NT2/D1 (cell line): ENCODE measurements at regions not wholly inside any gene's neighbourhood (a gene's known extent, or its start where the extent isn't known, plus 50 kb on each side); places are given as distances from the start of the nearest gene placed in this dataset.

Source experiments
- DNase-seq: peaks from one replicate; pipeline ENCODE4 v3.0.0-alpha.2; 2011; ENCODE audit warnings: low read depth, low spot score
- H3K27me3 ChIP-seq: 2 replicates; pipeline ENCODE4 v1.6.0; 2011; ENCODE audit warnings: mild to moderate bottlenecking; ENCODE audit not compliant: insufficient read length, insufficient read depth
- H3K36me3 ChIP-seq: 2 replicates; pipeline ENCODE4 v1.6.1; 2011; ENCODE audit warnings: mild to moderate bottlenecking, low read length, mixed read lengths; ENCODE audit not compliant: insufficient read depth, insufficient read length
- H3K4me1 ChIP-seq: 2 replicates; pipeline ENCODE4 v1.5.1; 2011; ENCODE audit not compliant: insufficient read depth, insufficient read length
- H3K4me3 ChIP-seq: 2 replicates; pipeline ENCODE4 v1.5.1; 2011; ENCODE audit warnings: low read depth; ENCODE audit not compliant: insufficient read length
- H3K9ac ChIP-seq: 2 replicates; pipeline ENCODE4 v1.6.0; 2011; ENCODE audit warnings: low read depth; ENCODE audit not compliant: insufficient read length
- H3K9me3 ChIP-seq: 2 replicates; pipeline ENCODE4 v1.5.1; 2011; ENCODE audit warnings: mild to moderate bottlenecking, low read length; ENCODE audit not compliant: insufficient read depth
- SUZ12 ChIP-seq: IDR thresholded peaks from 2 replicates; pipeline ENCODE4 v1.6.1; 2011; ENCODE audit not compliant: insufficient read length, insufficient read depth; ENCODE audit errors: extremely low read depth
- YY1 ChIP-seq: IDR thresholded peaks from 2 replicates; pipeline ENCODE4 v1.6.1; 2011; ENCODE audit not compliant: insufficient read length, insufficient read depth
- ZNF274 ChIP-seq: IDR thresholded peaks from 2 replicates; pipeline ENCODE4 v1.6.1; 2011; ENCODE audit warnings: mild to moderate bottlenecking, low read depth, low read length

DNA sequence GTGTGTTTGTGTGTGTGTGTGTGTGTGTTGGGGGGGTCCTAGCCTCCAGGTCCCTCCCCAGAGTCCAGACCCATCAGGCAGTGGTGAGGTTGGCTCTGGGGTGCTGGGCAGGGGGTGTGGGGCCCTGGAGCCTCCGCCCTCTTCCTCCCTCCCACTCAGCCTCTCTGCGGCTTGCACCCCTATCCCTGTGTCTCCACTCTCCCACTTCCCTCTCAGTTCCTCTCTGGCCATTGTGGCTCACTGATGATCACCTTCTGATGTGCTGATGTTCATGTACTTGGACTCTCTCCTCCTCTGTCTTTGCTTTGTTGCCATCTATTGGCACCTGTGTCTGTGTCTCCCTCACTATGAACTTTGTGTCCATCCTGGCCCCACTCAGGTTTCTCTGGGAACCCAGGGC lies 298.7 kb downstream of the ZEB1 start:
- Histone ChIP-seq H3K36me3 (no peaks in the 10 kb centered on the region), H3K4me3 (no peak overlapping the region), H3K27me3 (no peaks in the 10 kb centered on the region), H3K9ac (no peak overlapping the region), H3K4me1 (no peaks in the 10 kb centered on the region), H3K9me3 (no peaks in the 10 kb centered on the region)
- DNase-seq: no peak
- TF ChIP-seq ZNF274: no peak
- TF ChIP-seq SUZ12: no peak
- no peak for TF ChIP-seq YY1

DNA sequence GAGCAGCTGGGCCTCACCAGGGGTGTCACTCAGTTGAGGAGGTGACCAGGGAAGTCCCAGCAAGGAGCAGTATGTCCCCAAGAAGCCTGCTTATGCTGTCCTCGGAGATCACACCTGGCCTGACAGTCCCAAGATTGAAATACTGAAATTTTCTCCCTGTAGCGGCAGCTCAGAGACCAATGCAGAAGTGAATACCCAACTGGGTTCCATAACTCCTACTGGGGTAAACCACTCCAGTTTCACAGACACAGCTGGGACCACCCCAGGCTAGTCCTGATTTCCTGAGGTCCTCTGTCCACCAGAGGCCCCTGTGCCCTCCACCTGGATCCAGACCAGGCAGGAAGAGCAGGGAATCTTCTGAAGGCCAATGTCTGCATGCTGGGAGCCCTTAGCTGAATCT lies 298.1 kb downstream of the ZEB1 start:
- H3K4me1 ChIP-seq: no peaks in the 10 kb centered on the region
- H3K4me3 ChIP-seq: no peak overlapping the region
- no peak for DNase-seq
- H3K9me3 ChIP-seq: no peaks in the 10 kb centered on the region
- TF ChIP-seq ZNF274 (no peak), SUZ12 (no peak), YY1 (no peak)
- no peak overlapping the region for H3K9ac ChIP-seq
- H3K36me3 ChIP-seq: no peaks in the 10 kb centered on the region
- H3K27me3 ChIP-seq: no peaks in the 10 kb centered on the region

DNA sequence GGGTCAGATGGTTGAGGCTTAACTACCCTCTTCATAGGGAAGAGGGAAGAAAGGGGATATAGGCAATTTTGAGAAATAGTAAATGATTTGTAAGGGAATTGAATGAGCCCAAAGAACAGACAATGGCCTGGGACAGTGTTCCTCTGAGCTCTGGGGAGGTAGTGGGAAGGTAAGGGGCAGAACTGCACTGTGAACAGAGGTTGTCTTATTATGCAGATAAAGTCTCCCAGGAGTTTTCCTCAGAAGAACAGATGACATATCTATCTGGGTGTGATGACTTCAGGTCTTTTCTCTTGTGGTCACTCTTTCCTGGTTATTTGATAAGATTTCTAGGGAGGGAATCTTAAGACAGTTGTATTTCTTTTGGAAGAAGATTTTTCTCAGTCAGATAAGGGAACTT lies 296.1 kb downstream of the ZEB1 start:
- Histone ChIP-seq H3K4me1 (no peaks in the 10 kb centered on the region), H3K27me3 (no peaks in the 10 kb centered on the region), H3K9ac (no peak overlapping the region), H3K36me3 (no peaks in the 10 kb centered on the region), H3K9me3 (no peaks in the 10 kb centered on the region), H3K4me3 (no peak overlapping the region)
- TF ChIP-seq YY1 (no peak), ZNF274 (no peak), SUZ12 (no peak)
- no peak for DNase-seq

DNA sequence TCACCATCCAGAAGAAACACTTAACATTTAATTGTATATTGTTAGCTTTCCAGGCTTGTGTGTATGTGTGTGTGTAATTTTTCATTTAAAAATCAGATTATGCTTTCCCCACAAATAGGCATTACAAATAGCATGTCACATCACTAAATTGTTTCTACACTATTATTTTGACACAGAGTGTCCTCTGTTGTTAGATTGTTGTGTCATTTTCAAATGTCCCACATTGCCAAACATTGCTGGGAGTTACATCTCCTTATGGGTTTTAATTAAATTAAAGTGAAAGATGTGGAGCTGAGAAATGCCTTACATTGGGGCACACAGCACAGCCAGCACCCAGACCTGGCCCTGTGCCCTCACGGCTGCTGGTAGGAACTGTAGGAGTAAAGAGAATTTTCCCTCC lies 295.6 kb downstream of the ZEB1 start:
- TF ChIP-seq ZNF274 (no peak), SUZ12 (no peak), YY1 (no peak)
- Histone ChIP-seq H3K27me3 (no peaks in the 10 kb centered on the region), H3K36me3 (no peaks in the 10 kb centered on the region), H3K9me3 (no peaks in the 10 kb centered on the region), H3K9ac (no peak overlapping the region), H3K4me3 (no peak overlapping the region), H3K4me1 (no peaks in the 10 kb centered on the region)
- DNase-seq: no peak

DNA sequence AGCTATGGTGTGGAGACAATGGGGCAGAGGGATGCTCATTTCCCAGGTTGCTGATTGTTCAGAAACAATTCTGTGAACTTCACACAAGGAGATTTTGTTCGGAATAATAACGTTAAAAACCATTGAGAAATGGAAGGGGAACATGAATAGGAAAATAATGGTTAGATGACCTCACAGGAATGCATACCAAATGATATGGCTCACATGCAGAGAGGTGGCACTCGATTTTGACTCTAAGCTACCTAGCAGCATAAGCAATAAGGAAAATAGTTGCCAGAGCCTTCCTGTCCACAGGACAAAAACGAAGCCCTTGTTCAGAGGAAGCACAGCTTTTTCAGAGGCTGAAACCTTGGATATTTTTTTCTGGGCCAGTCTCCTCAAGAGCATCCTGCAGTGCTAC lies 293.1 kb downstream of the ZEB1 start:
- Histone ChIP-seq H3K4me1 (no peaks in the 10 kb centered on the region), H3K4me3 (no peak overlapping the region), H3K27me3 (no peaks in the 10 kb centered on the region), H3K36me3 (no peaks in the 10 kb centered on the region), H3K9me3 (no peaks in the 10 kb centered on the region), H3K9ac (no peak overlapping the region)
- DNase-seq: no peak
- TF ChIP-seq SUZ12: no peak
- TF ChIP-seq ZNF274: no peak
- TF ChIP-seq YY1: no peak

DNA sequence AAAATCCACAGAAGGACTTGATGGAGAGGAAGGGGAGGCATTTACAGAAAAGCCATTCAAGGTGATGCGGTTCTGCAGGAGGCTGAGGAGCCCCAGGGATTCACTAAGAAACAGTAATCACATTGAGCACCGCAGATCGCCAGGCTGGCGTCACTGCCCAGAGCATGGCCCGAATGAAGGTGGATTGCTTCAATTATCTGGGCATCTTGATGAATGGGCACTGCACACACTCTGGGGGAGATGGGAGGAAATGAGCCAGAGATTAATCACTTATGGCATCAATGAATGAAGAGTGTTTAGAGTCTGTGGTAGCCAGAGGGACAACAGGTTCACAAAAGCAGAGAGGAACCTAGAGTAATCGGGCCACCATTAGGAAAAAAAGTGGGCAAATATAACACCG lies 292.1 kb downstream of the ZEB1 start:
- no peaks in the 10 kb centered on the region for H3K9me3 ChIP-seq
- TF ChIP-seq ZNF274 (no peak), SUZ12 (no peak), YY1 (no peak)
- no peaks in the 10 kb centered on the region for H3K4me1 ChIP-seq
- H3K27me3 ChIP-seq: no peaks in the 10 kb centered on the region
- no peak overlapping the region for H3K9ac ChIP-seq
- H3K36me3 ChIP-seq: no peaks in the 10 kb centered on the region
- no peak for DNase-seq
- H3K4me3 ChIP-seq: no peak overlapping the region

DNA sequence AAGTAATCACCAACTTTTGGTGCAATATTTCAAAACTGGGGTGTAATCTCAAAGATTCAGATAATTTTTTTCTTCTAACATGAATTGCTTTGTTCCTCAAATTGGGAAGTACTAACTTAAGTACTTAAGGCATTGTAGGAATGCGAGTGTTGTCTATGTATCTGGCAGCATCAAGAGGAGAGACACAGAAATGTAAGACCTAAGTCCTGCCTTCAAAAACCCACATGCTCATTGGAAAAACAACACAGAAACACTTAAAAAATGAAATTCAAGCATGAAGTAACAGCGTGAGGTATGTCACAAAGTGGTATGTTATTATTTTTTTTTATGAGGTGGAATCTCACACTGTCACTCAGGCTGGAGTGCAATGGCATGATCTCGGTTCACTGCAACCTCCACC lies 288.5 kb downstream of the ZEB1 start:
- Histone ChIP-seq H3K4me3 (no peak overlapping the region), H3K9ac (no peak overlapping the region), H3K27me3 (no peaks in the 10 kb centered on the region), H3K4me1 (no peaks in the 10 kb centered on the region), H3K36me3 (no peaks in the 10 kb centered on the region), H3K9me3 (no peaks in the 10 kb centered on the region)
- no peak for DNase-seq
- TF ChIP-seq ZNF274: no peak
- no peak for TF ChIP-seq SUZ12

DNA sequence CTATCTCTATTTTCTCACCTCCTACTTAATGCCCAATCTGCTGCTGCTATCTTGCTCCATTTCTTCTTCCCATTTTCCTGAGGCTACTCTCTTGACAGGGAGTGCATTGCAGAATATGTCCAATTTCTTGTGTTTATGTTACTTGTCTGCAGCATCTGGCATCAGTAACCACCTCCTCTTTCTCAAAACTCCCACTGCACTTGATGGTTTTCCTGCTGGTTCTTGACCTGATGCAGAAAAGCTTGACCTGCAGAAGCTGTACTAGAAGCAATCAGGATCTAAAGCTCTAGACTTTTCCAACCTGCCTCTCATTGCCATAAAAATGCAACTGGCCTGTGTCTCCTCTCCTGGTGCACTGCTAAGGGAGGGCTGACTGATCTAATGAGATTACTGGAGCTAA lies 287.8 kb downstream of the ZEB1 start:
- H3K9me3 ChIP-seq: no peaks in the 10 kb centered on the region
- no peaks in the 10 kb centered on the region for H3K4me1 ChIP-seq
- H3K27me3 ChIP-seq: no peaks in the 10 kb centered on the region
- TF ChIP-seq YY1 (no peak), SUZ12 (no peak), ZNF274 (no peak)
- H3K36me3 ChIP-seq: no peaks in the 10 kb centered on the region
- no peak overlapping the region for H3K4me3 ChIP-seq
- no peak for DNase-seq
- H3K9ac ChIP-seq: no peak overlapping the region
